Stimulated activated naive CD8-positive, alpha-beta T cell treated with anti-CD3 and anti-CD28 coated beads, Interleukin-15, Interleukin-2, amounts not matched to agents 100 ng/mL and 50 ng/mL, for 24 hours (primary cell): ENCODE measurements at regions not wholly inside any gene's neighbourhood (a gene's known extent, or its start where the extent isn't known, plus 50 kb on each side); places are given as distances from the start of the nearest gene placed in this dataset.
"Not testable (repeated sequence)": the region's sequence is repeated elsewhere in the genome, so short reads cannot be mapped to it uniquely, and the experiment has no call there.

ENCODE experiments used
- H3K27ac Mint-ChIP-seq: one replicate; pipeline ENCODE4 v1.8.0; 2021; ENCODE audit warnings: mild to moderate bottlenecking, mixed read lengths
- H3K27me3 Mint-ChIP-seq: one replicate; pipeline ENCODE4 v1.8.0; 2021; ENCODE audit warnings: mixed read lengths
- H3K36me3 Mint-ChIP-seq: one replicate; pipeline ENCODE4 v1.8.0; 2021; ENCODE audit warnings: low read depth, mixed read lengths
- H3K4me1 Mint-ChIP-seq: one replicate; pipeline ENCODE4 v1.8.0; 2021; ENCODE audit warnings: low read depth, mixed read lengths
- H3K4me3 Mint-ChIP-seq: one replicate; pipeline ENCODE4 v1.8.0; 2021; ENCODE audit warnings: mild to moderate bottlenecking, mixed read lengths
- H3K9me3 Mint-ChIP-seq: one replicate; pipeline ENCODE4 v1.8.0; 2021; ENCODE audit warnings: mixed read lengths

DNA sequence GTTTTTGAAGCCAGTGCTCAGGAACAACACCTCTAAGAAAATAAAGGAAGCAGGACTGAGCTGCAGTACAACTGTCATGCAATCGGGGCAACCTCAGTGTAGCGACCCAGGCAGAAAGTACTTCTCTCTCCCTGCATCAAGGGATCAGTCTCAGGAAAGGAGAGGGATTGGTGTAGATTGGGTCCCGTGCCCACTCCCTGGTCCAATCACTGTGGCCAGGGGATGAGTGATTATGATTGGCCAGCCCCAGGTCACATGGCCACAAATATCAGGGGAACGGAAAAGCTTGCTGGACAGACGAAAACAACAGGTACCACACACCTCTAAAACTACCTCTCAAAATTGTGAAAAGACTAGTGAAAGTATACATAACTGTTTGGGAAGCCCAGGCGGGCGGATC, 136.2 kb upstream of the F3 start:
- Mint-ChIP-seq H3K4me1 (no peaks in the 10 kb centered on the region), H3K9me3 (peaks cover 2% of the 10 kb centered on the region), H3K27ac (no peak overlapping the region), H3K36me3 (no peaks in the 10 kb centered on the region), H3K4me3 (no peak overlapping the region), H3K27me3 (peaks cover 18% of the 10 kb centered on the region)

- no peaks in the 10 kb centered on the region for H3K4me1 Mint-ChIP-seq
- peaks cover 12% of the 10 kb centered on the region for H3K27me3 Mint-ChIP-seq
- H3K27ac Mint-ChIP-seq, result no peak overlapping the region
- H3K4me3 Mint-ChIP-seq, result no peak overlapping the region
- H3K36me3 Mint-ChIP-seq, result no peaks in the 10 kb centered on the region
- H3K9me3 Mint-ChIP-seq, result no peaks in the 10 kb centered on the region
Observed at GRCh38 chr1:94677087-94677486, 135.5 kb upstream of the F3 start.

- H3K9me3 Mint-ChIP-seq, result no peaks in the 10 kb centered on the region
- no peaks in the 10 kb centered on the region for H3K36me3 Mint-ChIP-seq
- H3K4me1 Mint-ChIP-seq, result no peaks in the 10 kb centered on the region
- H3K27ac Mint-ChIP-seq, result no peak overlapping the region
- peaks cover 11% of the 10 kb centered on the region for H3K27me3 Mint-ChIP-seq
- H3K4me3 Mint-ChIP-seq, result no peak overlapping the region
Observed at GRCh38 chr1:94676686-94677085, 135.1 kb upstream of the F3 start.

DNA sequence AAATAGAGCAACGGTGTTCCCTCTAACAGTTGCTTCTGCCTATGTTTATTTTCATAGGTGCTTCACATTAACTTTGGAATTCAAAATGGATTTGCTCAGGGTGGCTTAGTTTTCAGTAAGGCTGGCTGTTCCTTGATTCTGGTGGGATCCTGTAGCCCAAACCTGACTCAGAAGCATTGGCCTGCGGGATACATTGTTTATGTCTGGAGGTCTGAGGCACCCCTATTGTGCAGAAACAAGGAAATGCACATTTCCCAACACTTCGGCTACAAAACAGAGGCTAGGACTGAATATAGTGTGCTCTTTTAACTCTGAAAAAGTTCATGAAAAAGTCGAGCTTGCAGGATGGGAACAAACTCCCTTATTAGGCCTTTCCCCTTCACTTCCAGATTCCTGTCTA, 133.8 kb upstream of the F3 start:
- Mint-ChIP-seq H3K4me3 (no peak overlapping the region), H3K27ac (no peak overlapping the region), H3K9me3 (no peaks in the 10 kb centered on the region), H3K4me1 (no peaks in the 10 kb centered on the region), H3K27me3 (peaks cover 8% of the 10 kb centered on the region), H3K36me3 (no peaks in the 10 kb centered on the region)

DNA sequence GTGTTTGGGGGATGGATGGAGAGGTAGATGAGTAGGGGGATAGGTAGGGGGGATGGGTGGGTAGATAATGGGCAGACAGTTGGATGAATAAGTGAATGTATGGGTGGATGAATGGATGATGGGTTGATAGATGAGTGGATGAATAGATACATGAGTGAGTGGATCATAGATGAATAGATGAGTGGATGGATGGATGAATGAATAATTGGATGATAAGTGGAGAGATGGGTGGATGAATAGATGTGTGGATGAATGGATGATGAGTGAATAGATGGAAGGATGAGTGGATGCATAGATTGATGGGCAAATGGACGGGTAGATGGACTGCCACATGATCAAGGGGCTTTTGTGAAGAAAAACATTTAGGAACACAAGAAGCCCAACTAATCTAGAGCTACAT, 133.3 kb upstream of the F3 start:
- Mint-ChIP-seq H3K4me3 (no peak overlapping the region), H3K27me3 (peaks cover 10% of the 10 kb centered on the region), H3K36me3 (no peaks in the 10 kb centered on the region), H3K27ac (no peak overlapping the region), H3K9me3 (no peaks in the 10 kb centered on the region), H3K4me1 (no peaks in the 10 kb centered on the region)

DNA sequence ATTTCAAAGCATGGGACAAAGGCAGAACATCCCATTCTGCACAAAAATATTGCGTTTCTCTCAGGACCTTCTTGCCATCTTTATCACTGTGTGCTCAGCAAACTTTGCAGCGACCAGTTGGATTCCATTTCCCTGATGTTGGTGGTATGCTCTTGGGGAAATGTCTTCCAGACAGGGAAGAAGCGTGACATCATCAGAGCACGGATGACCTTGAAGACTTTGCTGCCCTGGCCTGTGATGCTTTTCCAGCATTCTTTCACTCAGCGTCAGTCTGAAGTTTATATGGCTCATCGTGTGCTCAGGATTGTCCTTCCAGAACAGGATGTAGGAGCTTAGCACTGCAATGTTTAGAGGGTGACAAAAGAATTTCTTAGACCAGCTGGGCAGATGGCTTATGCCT, 131.4 kb upstream of the F3 start:
- Mint-ChIP-seq H3K36me3 (no peaks in the 10 kb centered on the region), H3K4me1 (no peaks in the 10 kb centered on the region), H3K4me3 (no peak overlapping the region), H3K27me3 (peaks cover 4% of the 10 kb centered on the region), H3K9me3 (no peaks in the 10 kb centered on the region), H3K27ac (no peak overlapping the region)

GRCh38 chr1:94672001-94672400, 130.4 kb upstream of the F3 start:
- H3K4me3 Mint-ChIP-seq, result no peak overlapping the region
- H3K27me3 Mint-ChIP-seq, result peaks cover 8% of the 10 kb centered on the region
- H3K9me3 Mint-ChIP-seq, result no peaks in the 10 kb centered on the region
- no peak overlapping the region for H3K27ac Mint-ChIP-seq
- no peaks in the 10 kb centered on the region for H3K4me1 Mint-ChIP-seq
- H3K36me3 Mint-ChIP-seq, result no peaks in the 10 kb centered on the region

GRCh38 chr1:94670273-94670672, 128.7 kb upstream of the F3 start:
- Mint-ChIP-seq H3K4me3 (no peak overlapping the region), H3K9me3 (no peaks in the 10 kb centered on the region), H3K36me3 (no peaks in the 10 kb centered on the region), H3K27ac (no peak overlapping the region), H3K4me1 (no peaks in the 10 kb centered on the region), H3K27me3 (peaks cover 11% of the 10 kb centered on the region)

- H3K36me3 Mint-ChIP-seq, result no peaks in the 10 kb centered on the region
- H3K9me3 Mint-ChIP-seq, result no peaks in the 10 kb centered on the region
- H3K27ac Mint-ChIP-seq, result no peak overlapping the region
- no peak overlapping the region for H3K4me3 Mint-ChIP-seq
- peaks cover 11% of the 10 kb centered on the region for H3K27me3 Mint-ChIP-seq
- no peaks in the 10 kb centered on the region for H3K4me1 Mint-ChIP-seq
Observed at GRCh38 chr1:94669198-94669597, 127.6 kb upstream of the F3 start.

DNA sequence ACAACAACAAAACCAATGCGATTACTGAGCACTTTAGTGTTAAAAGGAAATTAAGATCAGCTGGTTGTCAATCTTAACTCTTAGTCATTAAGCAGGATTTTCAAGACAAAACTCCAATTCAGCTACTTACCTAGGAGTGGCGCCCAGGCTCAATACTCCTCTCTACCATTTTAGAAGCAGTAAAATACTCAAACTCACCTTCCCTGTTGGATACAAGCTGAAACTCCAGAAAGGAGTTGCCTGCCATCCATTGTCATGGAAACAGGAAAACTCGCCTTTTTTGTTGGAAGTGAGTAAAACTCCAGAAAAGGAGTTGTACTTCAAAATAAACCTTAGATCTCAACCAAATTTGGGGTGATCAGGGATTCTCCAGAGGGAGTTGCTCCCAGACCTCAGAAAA, 127.0 kb upstream of the F3 start:
- Mint-ChIP-seq H3K27ac (no peak overlapping the region), H3K4me1 (no peaks in the 10 kb centered on the region), H3K27me3 (peaks cover 11% of the 10 kb centered on the region), H3K4me3 (no peak overlapping the region), H3K9me3 (no peaks in the 10 kb centered on the region), H3K36me3 (no peaks in the 10 kb centered on the region)

- H3K27me3 Mint-ChIP-seq, result peaks cover 11% of the 10 kb centered on the region
- no peak overlapping the region for H3K27ac Mint-ChIP-seq
- no peak overlapping the region for H3K4me3 Mint-ChIP-seq
- H3K4me1 Mint-ChIP-seq, result no peaks in the 10 kb centered on the region
- H3K9me3 Mint-ChIP-seq, result no peaks in the 10 kb centered on the region
- H3K36me3 Mint-ChIP-seq, result no peaks in the 10 kb centered on the region
Observed at GRCh38 chr1:94667818-94668217, 126.3 kb upstream of the F3 start.

DNA sequence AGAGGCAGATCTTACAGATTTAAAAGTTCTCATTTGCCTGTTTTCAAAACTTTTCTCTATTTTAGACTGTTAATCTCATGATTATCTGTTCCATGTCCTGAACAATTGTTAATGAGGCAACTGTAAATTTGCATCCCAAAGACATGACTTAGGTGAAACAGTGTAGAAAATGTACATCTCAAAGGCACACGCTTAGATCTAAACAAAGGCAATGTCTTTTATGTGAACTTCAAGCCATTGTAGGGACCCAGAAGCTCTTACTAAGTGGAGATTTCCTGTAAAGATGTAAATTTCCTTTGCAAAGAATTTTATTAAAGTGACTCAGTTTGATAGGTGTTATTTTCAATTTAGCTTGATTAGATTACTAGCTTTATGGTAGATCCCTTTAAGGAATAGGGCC, 125.2 kb upstream of the F3 start:
- peaks cover 11% of the 10 kb centered on the region for H3K27me3 Mint-ChIP-seq
- H3K4me3 Mint-ChIP-seq, result no peak overlapping the region
- H3K27ac Mint-ChIP-seq, result no peak overlapping the region
- no peaks in the 10 kb centered on the region for H3K4me1 Mint-ChIP-seq
- no peaks in the 10 kb centered on the region for H3K36me3 Mint-ChIP-seq
- H3K9me3 Mint-ChIP-seq, result no peaks in the 10 kb centered on the region

- Mint-ChIP-seq H3K4me1 (no peaks in the 10 kb centered on the region), H3K4me3 (no peak overlapping the region), H3K36me3 (no peaks in the 10 kb centered on the region), H3K9me3 (no peaks in the 10 kb centered on the region), H3K27ac (no peak overlapping the region), H3K27me3 (no peaks in the 10 kb centered on the region)
Observed at GRCh38 chr1:94661431-94661932, 119.9 kb upstream of the F3 start.

- Mint-ChIP-seq H3K27me3 (no peaks in the 10 kb centered on the region), H3K36me3 (no peaks in the 10 kb centered on the region), H3K9me3 (no peaks in the 10 kb centered on the region), H3K27ac (no peak overlapping the region), H3K4me1 (no peaks in the 10 kb centered on the region), H3K4me3 (no peak overlapping the region)
Observed at GRCh38 chr1:94660994-94661393, 119.4 kb upstream of the F3 start.

GRCh38 chr1:94660258-94660657, 118.7 kb upstream of the F3 start:
- Mint-ChIP-seq H3K27ac (no peak overlapping the region), H3K4me3 (no peak overlapping the region), H3K36me3 (no peaks in the 10 kb centered on the region), H3K27me3 (peaks cover 1% of the 10 kb centered on the region), H3K9me3 (no peaks in the 10 kb centered on the region), H3K4me1 (no peaks in the 10 kb centered on the region)

DNA sequence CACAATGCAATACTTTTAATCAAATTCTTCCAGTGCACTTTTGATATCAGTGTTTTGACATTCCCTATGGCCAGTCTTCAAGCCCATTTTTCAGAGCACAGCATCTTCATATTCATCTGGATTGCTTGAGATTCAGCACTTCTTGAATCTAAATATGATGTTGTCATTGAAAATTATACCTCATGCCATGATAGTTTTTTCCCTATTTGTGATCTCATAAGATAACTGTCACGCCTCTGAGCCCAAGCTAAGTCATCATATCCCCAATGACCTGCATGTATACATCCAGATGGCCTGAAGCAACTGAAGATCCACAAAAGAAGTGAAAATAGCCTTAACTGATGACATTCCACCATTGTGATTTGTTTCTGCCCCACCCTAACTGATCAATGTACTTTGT, 117.6 kb upstream of the F3 start:
- not testable (repeated sequence) for H3K4me1 Mint-ChIP-seq, H3K9me3 Mint-ChIP-seq, H3K27me3 Mint-ChIP-seq, H3K36me3 Mint-ChIP-seq, H3K4me3 Mint-ChIP-seq, H3K27ac Mint-ChIP-seq

DNA sequence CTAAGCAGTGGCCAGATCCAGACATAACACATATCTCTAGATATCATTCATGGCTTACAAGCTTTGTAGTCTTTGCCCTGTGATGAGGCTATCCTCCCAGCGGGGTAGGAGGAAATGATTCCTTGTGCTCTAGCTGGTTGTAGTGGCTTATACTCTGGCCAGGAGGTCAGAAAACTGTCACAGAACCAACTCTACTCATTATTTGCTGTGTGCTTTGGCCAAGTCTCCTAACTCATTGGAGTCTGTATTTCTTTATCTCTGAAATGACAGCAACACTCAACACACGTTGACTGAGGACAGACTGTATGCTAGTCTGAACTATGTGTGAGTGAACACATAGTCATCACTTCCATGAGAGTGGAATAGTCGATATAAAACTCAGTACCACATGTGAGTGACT, 116.7 kb upstream of the F3 start:
- Mint-ChIP-seq H3K27ac (no peak overlapping the region), H3K27me3 (peaks cover 6% of the 10 kb centered on the region), H3K36me3 (no peaks in the 10 kb centered on the region), H3K9me3 (no peaks in the 10 kb centered on the region), H3K4me1 (no peaks in the 10 kb centered on the region), H3K4me3 (no peak overlapping the region)
